Chondrocyte (in vitro differentiated cells): ENCODE measurements at regions not wholly inside any gene's neighbourhood (a gene's known extent, or its start where the extent isn't known, plus 50 kb on each side); places are given as distances from the start of the nearest gene placed in this dataset.

ENCODE experiments used
- DNase-seq: peaks from one replicate; pipeline ENCODE4 v3.0.0; 2021; ENCODE audit warnings: mixed read lengths, low spot score
- H3K27ac Mint-ChIP-seq: one replicate; pipeline ENCODE4 v1.8.0; 2021; ENCODE audit warnings: mild to moderate bottlenecking, moderate library complexity, mixed read lengths; ENCODE audit not compliant: unreplicated experiment
- H3K27me3 Mint-ChIP-seq: 2 replicates; pipeline ENCODE4 v1.8.0; 2021; ENCODE audit warnings: low read depth, mixed read lengths
- H3K36me3 Mint-ChIP-seq: 2 replicates; pipeline ENCODE4 v1.8.0; 2021; ENCODE audit warnings: low read depth, mixed read lengths
- H3K4me1 Mint-ChIP-seq: 2 replicates; pipeline ENCODE4 v1.8.0; 2021; ENCODE audit warnings: low read depth, mild to moderate bottlenecking, mixed read lengths
- H3K4me3 Mint-ChIP-seq: one replicate; pipeline ENCODE4 v1.8.0; 2021; ENCODE audit warnings: mild to moderate bottlenecking, moderate library complexity, mixed read lengths; ENCODE audit not compliant: unreplicated experiment
- H3K9me3 Mint-ChIP-seq: 2 replicates; pipeline ENCODE4 v1.8.0; 2021; ENCODE audit warnings: low read depth, mixed read lengths
- CTCF ChIP-seq: fragments of 200-600 bp; sonication (generic); IDR thresholded peaks from 2 replicates; pipeline ENCODE4 v1.5.0; 2021; ENCODE audit warnings: antibody characterized with exemption, mild to moderate bottlenecking, moderate library complexity

- Mint-ChIP-seq H3K27me3 (no peaks in the 10 kb centered on the region), H3K4me1 (peaks cover 5% of the 10 kb centered on the region)
These were observed 196.8 kb upstream of the HDDC2 start for GRCh38 chr6:125498606-125499005.

GRCh38 chr6:125499535-125499934, 197.8 kb upstream of the HDDC2 start:
- Mint-ChIP-seq H3K27ac (no peak overlapping the region), H3K4me1 (peaks cover 5% of the 10 kb centered on the region), H3K27me3 (no peaks in the 10 kb centered on the region), H3K4me3 (no peak overlapping the region), H3K9me3 (no peaks in the 10 kb centered on the region), H3K36me3 (no peaks in the 10 kb centered on the region)
- no peak for DNase-seq
- TF ChIP-seq CTCF, result no peak

More at GRCh38 chr6:125498606-125499005, 196.8 kb upstream of the HDDC2 start:
- Mint-ChIP-seq H3K36me3 (no peaks in the 10 kb centered on the region), H3K27ac (no peak overlapping the region), H3K4me3 (no peak overlapping the region), H3K9me3 (no peaks in the 10 kb centered on the region)
- no peak for TF ChIP-seq CTCF
- DNase-seq, result no peak

- TF ChIP-seq CTCF, result no peak
- Mint-ChIP-seq H3K27me3 (no peaks in the 10 kb centered on the region), H3K4me1 (peaks cover 10% of the 10 kb centered on the region), H3K9me3 (peaks cover 4% of the 10 kb centered on the region), H3K36me3 (no peaks in the 10 kb centered on the region), H3K4me3 (no peak overlapping the region), H3K27ac (no peak overlapping the region)
- DNase-seq, result no peak
These were observed 201.4 kb upstream of the HDDC2 start for GRCh38 chr6:125503181-125503580.

GRCh38 chr6:125507987-125508655, 206.4 kb upstream of the HDDC2 start:
- H3K36me3 Mint-ChIP-seq, result no peaks in the 10 kb centered on the region
- no peak overlapping the region for H3K27ac Mint-ChIP-seq
- H3K4me1 Mint-ChIP-seq, result peaks cover 22% of the 10 kb centered on the region
- H3K9me3 Mint-ChIP-seq, result peaks cover 8% of the 10 kb centered on the region
- H3K4me3 Mint-ChIP-seq, result no peak overlapping the region
- TF ChIP-seq CTCF, result no peak
- H3K27me3 Mint-ChIP-seq, result no peaks in the 10 kb centered on the region
- DNase-seq, result no peak

- Mint-ChIP-seq H3K27me3 (no peaks in the 10 kb centered on the region), H3K4me3 (no peak overlapping the region), H3K27ac (no peak overlapping the region), H3K36me3 (no peaks in the 10 kb centered on the region), H3K9me3 (peaks cover 9% of the 10 kb centered on the region), H3K4me1 (peaks cover 22% of the 10 kb centered on the region)
- DNase-seq, result no peak
- no peak for TF ChIP-seq CTCF
These were observed 207.0 kb upstream of the HDDC2 start for GRCh38 chr6:125508793-125509192.
